ENCODE measurements at regions not wholly inside any gene's neighbourhood (a gene's known extent, or its start where the extent isn't known, plus 50 kb on each side); places are given as distances from the start of the nearest gene placed in this dataset.

DNA sequence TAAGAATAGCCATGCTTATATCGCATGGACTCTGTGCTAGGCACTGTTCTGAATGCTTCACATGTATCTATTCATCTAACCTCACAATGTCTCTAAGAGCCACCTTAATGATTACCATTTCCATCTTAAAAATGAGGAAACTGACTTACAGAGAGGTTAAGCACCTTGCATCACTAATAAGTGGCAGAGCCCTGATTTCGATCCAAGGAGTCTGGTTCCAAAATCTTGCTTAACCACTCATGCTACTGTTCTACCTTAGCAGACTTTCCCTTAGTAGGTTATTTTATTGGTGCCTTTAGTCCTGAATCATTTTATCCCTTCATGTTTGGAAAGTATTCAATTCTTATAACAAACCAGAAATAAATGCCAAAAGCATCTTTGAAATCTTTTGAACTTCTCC, 89.2 kb upstream of the DCBLD2 start:
- no peak for DNase-seq (ENCODE audit: low read depth)

DNA sequence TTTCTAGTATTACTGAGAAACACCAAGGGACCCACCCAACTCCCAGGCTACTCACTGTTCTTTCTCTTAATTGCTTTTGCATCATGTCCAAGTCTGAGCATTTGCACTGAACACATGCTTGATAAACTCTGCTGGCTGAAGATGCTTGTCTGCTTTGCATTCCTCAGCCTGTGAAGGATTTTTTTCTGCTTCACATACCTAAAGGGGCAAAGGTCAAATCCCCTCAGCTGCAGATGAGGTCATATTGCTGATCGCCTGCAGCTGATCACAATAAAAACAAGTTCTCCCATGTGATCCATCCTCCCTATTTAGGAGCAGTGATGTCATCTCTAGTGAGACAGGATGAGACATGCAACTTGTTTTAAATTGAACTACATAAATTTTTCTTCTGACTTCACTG, 84.6 kb upstream of the DCBLD2 start:
- DNase-seq (ENCODE audit: low read depth), result no peak

DNA sequence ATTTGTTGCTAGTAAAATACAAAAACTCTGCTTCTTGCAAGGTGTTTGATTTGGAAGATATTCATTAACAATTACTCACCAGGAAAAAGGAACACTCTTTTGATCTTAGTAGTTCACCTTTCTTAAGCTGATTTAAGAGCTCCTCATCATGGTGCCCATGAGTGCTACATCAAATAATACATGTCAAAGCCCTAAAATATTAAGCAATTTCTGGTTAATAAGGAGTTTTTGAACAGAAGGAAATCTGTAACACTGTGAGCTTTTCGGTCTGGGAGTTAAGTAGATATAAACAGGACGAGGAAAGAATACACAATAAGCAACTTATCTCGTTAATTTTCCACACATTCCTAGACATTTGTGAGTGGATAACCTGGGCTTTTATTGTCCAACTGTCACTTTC, 83.9 kb upstream of the DCBLD2 start:
- DNase-seq (ENCODE audit: low read depth), result no peak

DNA sequence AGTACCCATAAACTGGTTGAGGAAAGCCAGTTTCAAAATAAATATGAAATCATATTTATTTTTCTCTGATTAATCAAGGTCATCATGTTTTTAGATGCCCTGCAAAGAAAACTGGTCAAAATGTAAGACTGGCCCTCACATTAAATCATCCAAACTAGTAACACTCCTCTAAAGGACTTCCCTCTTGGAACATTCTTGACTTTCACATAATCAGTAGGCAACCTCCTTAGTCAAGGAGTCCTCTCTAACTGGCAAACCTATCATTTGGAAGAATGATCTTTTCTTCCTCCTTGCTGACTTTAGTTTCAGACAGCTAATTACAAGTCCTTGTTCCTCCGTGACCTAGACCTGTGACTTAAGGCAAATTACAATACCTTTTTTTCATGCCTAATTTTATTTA, 82.5 kb upstream of the DCBLD2 start:
- no peak for DNase-seq (ENCODE audit: low read depth)

DNA sequence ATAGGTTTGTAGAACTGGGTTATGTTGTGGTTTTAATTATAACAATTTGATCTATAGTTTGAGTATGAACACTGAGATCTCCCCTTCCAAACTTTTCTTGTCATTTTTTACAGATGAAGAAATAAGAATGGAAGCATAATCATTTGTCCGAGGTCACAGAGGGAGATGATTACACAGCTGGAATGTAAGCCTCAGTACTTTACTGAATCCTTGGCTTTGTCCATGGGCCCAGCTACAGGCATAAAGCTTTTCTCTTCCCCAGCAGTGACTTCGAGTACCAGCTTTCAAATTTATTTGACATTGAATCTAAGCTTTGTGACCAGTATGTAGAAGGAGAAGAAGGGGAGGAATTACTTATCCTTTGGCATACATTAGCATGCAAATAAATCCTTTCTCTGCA, 80.9 kb upstream of the DCBLD2 start:
- DNase-seq (ENCODE audit: low read depth), result no peak

DNA sequence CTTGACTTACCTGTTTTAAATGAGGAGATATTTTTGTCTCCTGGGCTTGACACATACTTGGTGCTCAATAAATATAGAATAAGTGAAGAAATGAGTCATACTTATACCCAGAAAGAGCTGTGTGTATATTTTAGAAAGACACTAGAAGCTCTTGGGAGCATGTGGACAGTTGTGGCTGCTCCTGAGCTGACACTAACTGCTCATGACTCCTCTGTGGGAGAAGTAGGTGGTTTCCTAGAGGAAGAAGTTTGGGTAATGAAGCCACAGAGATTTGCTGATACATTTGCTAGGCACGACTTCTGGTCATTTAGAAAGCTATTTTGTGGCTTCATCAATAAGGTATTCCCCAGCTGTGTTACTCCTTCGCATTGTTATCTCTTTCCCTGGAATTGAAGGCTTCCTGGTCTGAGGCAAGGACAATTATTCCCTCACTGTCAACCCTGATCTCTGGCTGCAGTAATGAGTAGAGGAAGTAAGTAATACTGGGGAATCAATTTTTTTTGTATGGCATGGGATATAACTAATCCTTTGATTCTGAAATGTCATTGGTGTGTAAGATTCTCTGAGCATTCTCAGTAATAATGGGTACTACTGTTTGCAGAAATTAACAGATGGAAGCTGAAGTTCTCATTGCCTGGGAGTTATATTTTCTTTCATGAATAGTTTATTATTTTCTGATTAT, 79.6 kb upstream of the DCBLD2 start:
- no peak for DNase-seq (ENCODE audit: low read depth)

DNA sequence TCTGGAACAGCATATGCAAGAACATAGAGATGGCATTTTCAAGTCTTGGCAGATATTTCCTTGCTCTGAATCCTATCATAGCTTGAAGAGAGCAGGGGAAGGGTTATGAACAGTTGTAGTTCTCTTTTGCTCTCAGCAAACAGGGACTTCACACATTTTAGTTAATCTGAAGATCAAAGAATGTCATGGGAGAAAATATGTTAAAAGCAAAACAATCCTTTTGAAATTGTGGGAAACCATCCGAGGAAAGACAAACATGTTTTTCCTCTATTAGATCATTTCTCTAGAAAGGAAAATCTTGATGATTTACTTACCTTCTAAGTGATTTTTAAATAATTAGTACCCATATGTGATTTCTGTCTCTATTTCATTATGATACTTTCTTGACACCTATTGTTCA, 77.8 kb upstream of the DCBLD2 start:
- no peak for DNase-seq (ENCODE audit: low read depth)

DNA sequence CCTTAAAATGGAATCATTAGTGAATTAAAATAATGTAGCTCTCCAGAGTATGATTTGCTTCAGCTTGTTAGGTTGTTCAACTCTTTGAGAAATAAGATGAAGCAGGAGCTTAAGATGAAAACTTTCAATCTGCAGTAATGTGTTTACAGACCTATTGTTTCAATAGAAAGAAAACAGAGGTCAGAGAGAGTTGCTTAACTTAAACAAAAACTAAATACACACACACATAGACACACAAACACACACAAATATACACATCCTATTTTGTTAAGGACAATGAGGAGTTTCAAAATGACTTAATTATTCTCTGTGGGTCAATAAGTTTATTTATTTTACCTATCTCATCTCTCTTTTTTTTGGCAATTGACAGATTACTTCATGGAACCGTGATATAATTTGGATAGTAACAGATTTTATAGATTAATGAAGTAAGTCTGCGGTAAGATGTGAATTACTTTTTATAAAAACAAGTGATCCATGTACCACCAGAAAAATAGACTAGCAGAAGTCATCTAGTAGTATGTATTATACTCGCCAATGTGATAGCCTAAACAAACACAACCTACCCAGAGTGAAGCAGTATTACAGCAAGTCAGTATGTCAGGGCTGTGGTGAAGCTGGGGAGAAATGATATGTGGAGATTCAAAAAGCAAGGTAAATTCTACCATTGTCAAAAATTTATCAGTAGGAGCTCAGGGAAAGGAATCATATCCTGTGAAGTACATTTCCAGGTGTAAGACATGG, 76.7 kb upstream of the DCBLD2 start:
- no peak for DNase-seq (ENCODE audit: low read depth)

DNA sequence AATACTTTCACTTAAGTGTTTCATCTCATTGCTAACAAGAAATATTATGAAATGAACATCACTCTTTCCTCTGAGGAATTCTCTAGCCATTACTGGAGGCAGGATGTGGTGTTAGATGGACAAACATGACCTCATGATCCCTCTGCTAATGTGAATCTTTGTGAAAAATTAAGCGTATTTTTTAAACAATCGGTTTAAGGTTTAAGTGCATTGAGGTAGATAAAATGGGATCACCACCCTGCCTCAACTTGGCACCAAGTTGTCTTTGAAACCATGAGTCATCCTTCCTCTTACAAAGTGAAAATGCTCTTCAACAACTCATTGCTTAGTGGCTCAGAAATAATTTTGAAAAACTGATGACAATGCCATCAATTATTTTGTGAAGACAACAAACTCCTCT, 76.0 kb upstream of the DCBLD2 start:
- no peak for DNase-seq (ENCODE audit: low read depth)

DNA sequence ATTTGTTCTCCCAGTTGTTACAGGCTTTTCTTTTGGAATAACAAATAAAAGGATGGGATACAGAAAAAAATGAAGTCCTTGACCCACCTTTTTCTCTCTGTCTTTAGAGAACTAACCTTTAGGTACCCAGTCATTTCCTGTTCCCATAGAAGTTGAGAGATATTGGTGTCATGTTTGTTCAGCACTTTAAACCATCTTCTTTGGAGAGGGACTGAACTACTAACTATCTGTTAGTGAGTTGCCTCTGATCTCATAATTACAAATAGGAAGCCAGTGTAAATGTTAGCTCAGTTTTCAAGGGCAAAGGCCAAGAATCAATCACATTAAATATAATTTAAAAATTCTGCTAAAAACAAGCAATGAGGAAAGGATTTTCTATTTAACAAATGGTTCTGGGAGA, 72.9 kb upstream of the DCBLD2 start:
- no peak for DNase-seq (ENCODE audit: low read depth)

DNA sequence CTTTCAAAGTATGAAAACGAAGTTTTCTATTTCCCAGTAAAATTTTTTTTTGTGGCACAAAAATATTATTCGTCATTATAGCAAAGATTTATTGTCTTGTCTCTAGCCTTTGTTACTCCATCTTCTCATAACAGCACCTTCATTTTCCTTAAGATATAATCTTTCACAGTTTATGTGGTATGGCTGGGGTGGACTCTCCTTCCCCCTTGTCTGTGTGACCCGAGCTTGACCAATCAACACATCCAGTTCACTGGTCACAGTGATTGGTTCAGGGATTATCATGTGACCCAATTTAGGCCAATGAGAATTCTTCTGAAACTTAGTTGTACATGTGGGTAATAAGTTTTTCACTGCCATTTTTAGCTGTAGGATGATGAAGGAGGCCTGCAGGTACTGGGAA, 71.2 kb upstream of the DCBLD2 start:
- DNase-seq (ENCODE audit: low read depth), result no peak

DNA sequence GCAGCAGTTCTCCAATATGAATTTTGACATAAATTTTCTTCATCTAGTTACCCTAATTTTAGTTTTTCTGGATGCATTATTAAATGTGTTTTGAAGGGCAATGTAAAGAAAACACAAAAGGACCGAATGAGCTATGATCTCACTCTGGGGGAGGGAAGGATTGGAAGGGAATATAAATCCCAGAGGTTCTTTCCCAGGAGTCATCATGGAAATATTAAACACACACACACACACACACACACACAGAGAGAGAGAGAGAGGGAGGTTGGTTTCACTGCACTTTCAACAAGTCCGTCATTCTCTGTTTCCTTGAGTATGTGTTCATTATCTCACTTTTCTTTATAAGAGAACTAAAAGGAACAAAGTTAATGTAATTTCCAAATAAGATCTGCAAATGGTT, 70.7 kb upstream of the DCBLD2 start:
- no peak for DNase-seq (ENCODE audit: low read depth)

DNA sequence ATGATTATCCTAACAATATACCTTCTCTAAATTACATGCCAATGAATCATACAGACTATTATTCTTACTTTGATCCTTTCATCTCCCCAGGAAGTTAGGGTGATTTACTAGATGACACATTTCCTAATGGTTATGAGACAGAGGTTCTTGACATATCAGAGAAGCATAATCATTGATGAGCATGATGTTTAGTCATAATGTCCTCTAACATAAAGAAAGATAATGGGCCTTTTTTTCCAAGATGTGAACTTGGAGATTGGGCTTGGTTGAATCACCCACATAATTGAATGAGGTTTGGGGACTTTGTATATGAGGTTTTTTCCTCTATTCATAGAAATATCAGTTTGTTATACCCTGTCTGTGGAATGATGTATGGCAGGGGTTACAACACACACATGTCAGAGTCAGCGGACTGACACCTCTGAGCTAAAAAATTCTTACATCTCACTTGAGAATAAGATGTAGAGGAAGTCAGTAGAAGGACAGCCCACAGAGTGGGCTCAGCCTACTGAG, 69.7 kb upstream of the DCBLD2 start:
- DNase-seq (ENCODE audit: low read depth), result no peak

DNA sequence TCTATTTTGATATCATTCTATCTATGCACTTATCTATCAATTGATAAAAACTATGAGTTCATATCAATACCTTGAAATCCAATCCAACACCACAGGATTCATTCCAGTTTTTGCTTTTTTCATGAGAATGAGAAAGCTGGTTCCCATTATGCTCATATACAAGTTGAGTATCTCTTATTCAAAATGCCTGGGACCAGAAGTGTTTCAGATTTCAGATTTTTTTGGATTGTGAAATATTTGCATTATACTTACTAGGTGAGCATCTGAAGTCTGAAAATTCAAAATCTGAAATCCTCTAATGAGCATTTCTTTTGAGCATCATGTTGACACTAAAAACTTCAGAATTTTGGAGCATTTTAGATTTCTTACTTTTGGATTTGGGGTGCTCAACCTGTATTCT, 67.8 kb upstream of the DCBLD2 start:
- DNase-seq (ENCODE audit: low read depth), result no peak

DNA sequence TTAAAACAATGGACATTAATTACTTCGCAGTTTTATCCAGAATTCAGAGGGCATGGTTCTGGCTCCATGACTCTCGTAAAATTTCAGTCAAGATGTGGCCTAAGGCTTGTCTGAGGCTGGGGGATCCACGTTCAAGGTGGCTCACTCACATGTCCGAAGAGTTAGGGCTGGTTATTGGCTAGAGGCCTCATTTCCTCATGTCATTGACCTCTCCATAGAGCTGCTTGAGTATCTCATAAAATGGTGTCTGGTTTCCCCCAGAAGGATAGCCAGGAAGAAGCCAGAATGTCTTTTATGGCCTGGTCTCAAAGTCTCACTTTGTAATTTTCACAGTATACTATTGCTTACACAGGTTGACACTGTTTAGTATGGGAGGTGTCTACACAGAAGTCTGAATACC, 67.3 kb upstream of the DCBLD2 start:
- DNase-seq (ENCODE audit: low read depth), result no peak

DNA sequence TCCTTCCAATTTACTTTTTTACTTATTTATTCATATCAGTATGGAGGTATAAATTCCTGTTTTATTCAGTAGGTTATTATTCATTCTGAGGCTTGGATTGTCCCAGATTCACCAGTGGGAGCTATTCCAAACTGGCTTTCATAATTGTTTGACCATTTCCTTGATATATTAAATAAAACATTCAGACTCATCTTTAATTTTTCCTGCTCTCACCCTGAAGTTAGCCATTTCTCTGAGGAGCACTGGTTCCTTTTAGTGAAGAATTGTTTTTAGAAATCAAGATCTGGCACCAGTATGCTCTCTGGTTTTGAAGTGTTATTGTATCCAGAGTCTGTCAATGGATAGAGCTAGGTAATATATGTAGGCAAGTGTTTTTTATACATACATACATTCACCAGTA, 66.9 kb upstream of the DCBLD2 start:
- DNase-seq (ENCODE audit: low read depth), result no peak

DNA sequence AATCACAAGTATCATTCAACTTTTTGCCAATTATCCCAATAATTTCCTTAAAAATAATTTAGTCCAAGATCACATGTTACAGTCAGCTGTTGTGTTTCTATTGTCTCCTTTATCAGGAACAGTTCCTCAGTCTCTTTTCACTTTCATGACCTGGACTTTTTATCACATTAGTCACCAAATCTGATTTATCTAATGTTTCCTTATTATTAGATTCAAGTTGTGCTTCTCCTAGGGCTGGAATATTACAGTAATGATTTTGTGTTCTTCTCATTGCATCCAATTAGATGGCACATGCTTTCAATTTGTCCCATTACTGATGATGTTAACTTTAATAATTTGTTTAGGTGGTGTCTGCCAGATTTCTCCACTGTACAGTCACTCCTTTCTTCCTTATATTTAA, 66.3 kb upstream of the DCBLD2 start:
- no peak for DNase-seq (ENCODE audit: low read depth)

DNA sequence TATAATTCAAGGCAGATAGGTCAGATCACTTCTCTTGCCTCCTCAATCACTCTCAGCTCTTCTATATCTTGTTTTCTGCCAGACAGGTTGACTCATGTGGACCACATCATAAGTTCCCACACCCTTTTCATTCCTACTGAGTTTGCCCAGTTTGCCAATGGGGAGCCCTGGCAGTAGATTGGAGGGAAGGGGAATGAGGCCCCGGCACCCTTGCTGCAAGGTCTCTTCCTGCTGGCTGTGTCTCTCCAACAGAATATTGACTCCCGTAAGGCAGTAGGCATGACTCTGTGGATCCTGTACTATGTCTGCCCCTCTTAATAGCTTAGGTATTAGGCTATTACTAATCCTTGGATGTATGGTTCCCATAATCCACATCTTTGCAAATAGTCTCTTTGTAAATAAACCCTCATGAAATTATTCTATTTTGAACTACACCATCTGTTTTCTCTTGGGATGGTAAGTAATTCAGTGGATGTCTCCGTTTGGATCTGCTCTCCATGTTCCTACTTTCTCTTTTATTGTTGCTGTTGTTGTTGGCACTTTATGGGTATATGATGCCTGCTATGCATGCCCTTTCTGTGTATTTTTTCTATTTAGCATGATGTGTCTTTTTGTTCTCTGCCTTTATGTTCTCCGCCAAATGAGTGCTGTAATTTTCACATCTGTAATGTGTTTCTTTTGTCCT, 65.5 kb upstream of the DCBLD2 start:
- DNase-seq (ENCODE audit: low read depth), result no peak

DNA sequence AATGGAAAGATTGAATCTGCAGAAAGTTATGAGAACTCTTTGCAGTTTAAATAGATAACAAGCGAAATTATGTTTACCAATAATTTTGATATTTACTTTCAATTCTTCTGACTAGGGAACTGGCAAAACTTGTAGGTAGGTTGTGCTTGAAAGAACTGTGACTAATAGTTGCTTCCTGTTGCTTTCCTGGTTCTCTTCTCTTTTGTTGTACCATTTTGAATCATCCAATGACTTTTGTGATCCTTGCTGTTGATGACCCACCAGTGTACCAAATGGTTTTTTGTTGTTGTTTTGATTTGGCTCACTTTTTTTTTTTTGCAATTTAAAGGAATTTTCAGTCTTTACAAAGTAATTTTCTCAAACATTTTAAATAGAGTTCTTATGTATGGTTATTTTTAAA, 64.9 kb upstream of the DCBLD2 start:
- no peak for DNase-seq (ENCODE audit: low read depth)

DNA sequence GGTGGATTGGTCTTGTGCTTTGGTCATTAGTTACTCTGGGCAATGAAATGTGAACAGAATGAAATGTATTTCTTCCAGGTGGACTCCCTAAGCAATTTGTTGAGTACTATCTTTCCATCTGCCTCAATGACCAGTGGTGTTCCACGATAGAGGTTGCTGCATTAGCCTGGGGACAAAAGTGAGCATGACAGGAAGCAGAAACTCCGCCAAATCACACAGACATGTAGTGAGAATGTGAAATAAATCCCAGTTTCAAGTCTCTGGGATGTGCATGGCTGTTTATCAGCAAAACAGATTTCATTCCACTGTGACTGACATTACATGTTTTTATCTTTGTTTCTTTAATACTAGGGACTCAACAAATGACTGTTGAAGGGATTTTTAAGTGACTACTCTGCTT, 63.3 kb upstream of the DCBLD2 start:
- no peak for DNase-seq (ENCODE audit: low read depth)

DNA sequence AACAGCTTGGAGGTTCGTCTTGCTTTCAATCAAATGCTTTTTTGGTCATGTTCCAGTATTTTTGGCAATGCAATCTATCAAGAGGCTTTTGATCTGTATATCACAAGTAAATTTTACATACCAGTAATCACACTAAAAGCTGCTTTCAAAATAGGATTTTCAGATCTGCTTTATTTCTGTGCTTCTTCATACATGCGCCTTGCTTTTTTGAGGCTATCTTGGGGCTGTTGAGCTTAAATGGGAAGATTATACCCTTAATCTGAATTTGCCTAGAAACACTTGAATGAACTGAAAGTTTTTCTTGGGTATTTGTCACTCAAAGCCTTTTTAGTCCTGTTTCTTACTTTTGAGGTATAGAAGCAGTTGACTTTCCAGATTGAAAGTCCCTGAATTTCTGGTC, 62.1 kb upstream of the DCBLD2 start:
- no peak for DNase-seq (ENCODE audit: low read depth)

DNA sequence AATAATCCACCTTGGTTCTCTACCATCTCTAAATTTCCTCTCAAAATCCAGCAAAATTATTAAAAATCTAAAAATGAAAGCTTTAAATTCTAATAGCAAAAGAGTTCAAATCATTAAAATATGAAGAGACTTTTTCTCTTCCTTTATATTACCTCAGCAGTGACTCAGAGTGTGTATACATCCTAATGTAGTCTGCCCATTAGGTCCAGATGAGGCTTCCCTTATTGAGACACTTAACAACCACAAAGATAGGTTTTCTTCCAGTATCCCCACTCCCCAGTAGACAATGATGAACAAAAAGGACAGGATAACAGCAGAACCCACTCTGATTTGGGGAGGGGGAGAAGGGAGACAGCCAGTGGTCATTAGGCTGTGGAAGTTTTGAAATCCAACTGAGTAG, 61.5 kb upstream of the DCBLD2 start:
- DNase-seq (ENCODE audit: low read depth), result no peak

DNA sequence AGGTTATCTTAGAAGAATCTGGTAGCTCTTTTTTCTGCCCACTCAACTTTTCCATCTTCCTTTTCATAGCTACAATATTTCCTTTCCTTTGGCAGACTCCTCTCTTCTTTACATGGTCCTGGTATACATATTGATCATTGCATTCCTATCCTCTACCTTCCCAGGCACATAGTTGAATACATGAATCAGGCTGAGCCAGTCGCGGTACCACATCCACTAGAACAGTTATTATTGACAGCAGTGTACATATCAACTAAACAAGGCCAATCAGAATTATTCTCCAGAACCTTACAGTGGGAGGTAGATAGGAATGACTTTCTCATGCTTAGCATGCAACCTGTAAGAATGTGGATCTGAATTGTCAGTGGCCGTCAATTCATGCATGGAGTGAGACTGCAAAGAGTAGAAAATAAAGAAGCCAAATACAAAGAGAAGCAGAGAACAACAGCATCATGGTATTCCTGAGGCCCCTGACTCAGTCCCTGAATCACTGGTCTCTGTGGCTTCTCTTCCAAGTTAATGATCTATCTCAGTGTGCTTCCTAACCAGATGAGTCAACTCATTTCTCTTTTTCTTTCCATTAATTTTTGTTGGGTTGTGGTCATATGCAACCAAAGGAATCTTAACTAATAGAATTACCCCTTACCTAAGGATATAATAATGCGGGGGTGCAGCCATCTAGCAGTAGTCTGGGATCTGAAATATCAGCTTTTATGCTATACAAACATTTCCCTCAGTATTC, 60.9 kb upstream of the DCBLD2 start:
- no peak for DNase-seq (ENCODE audit: low read depth)

Measured in activated T-cell treated with anti-CD3 and anti-CD28 coated beads for 48 hours (primary cell).